GM23248 (cell line): ENCODE measurements at regions not wholly inside any gene's neighbourhood (a gene's known extent, or its start where the extent isn't known, plus 50 kb on each side); places are given as distances from the start of the nearest gene placed in this dataset.

Source experiments
- DNase-seq: peaks from one replicate; pipeline ENCODE4 v3.0.0-alpha.2; 2015
- H2AFZ ChIP-seq: fragments of 200-600 bp; sonication (generic); 2 replicates; pipeline ENCODE4 v1.6.1; 2016; ENCODE audit warnings: antibody characterized with exemption
- H3F3A ChIP-seq: fragments of 200-600 bp; sonication (generic); 2 replicates; pipeline ENCODE4 v1.6.1; 2016; ENCODE audit warnings: mild to moderate bottlenecking, antibody characterized with exemption, mixed run types; ENCODE audit not compliant: insufficient read depth
- H3K27ac ChIP-seq: fragments of 200-600 bp; sonication (generic); 2 replicates; pipeline ENCODE4 v1.5.1; 2016; ENCODE audit warnings: mild to moderate bottlenecking
- H3K27me3 ChIP-seq: fragments of 200-600 bp; sonication (generic); replicated peaks from 2 replicates; pipeline ENCODE4 v1.6.1; 2016; ENCODE audit warnings: mild to moderate bottlenecking; ENCODE audit not compliant: insufficient read depth
- H3K36me3 ChIP-seq: fragments of 200-600 bp; sonication (generic); 2 replicates; pipeline ENCODE4 v1.6.1; 2016; ENCODE audit warnings: low read depth, mild to moderate bottlenecking
- H3K4me1 ChIP-seq: fragments of 200-600 bp; sonication (generic); 2 replicates; pipeline ENCODE4 v1.6.1; 2016; ENCODE audit warnings: mild to moderate bottlenecking; ENCODE audit not compliant: insufficient read depth
- H3K4me2 ChIP-seq: fragments of 200-600 bp; sonication (generic); one replicate; pipeline ENCODE4 v1.6.1; 2016; ENCODE audit warnings: mild to moderate bottlenecking; ENCODE audit not compliant: unreplicated experiment
- H3K4me3 ChIP-seq: fragments of 200-600 bp; sonication (generic); 2 replicates; pipeline ENCODE4 v1.5.1; 2016; ENCODE audit warnings: mild to moderate bottlenecking
- H3K79me2 ChIP-seq: fragments of 200-600 bp; sonication (generic); 2 replicates; pipeline ENCODE4 v1.6.1; 2016; ENCODE audit warnings: mild to moderate bottlenecking; ENCODE audit not compliant: insufficient read depth
- H3K9ac ChIP-seq: fragments of 200-600 bp; sonication (generic); 2 replicates; pipeline ENCODE4 v1.6.1; 2016; ENCODE audit warnings: mild to moderate bottlenecking
- H3K9me2 ChIP-seq: fragments of 200-600 bp; sonication (generic); 2 replicates; pipeline ENCODE4 v1.6.1; 2016; ENCODE audit warnings: mixed run types, mild to moderate bottlenecking, moderate library complexity; ENCODE audit not compliant: insufficient read depth
- H3K9me3 ChIP-seq: fragments of 200-600 bp; sonication (generic); one replicate; pipeline ENCODE4 v1.6.1; 2017; ENCODE audit warnings: low read depth
- H4K20me1 ChIP-seq: fragments of 200-600 bp; sonication (generic); 2 replicates; pipeline ENCODE4 v1.6.0; 2016; ENCODE audit not compliant: insufficient read depth
- EZH2 ChIP-seq: fragments of 200-600 bp; sonication (generic); IDR thresholded peaks from 2 replicates; pipeline ENCODE4 v1.6.1; 2018; ENCODE audit warnings: antibody characterized with exemption, mild to moderate bottlenecking; ENCODE audit not compliant: insufficient read depth, poor library complexity, severe bottlenecking
- EZH2phosphoT487 ChIP-seq: fragments of 200-600 bp; sonication (generic); IDR thresholded peaks from 2 replicates; pipeline ENCODE4 v1.6.1; 2018; ENCODE audit warnings: antibody characterized with exemption, moderate library complexity, mild to moderate bottlenecking, low read depth; ENCODE audit not compliant: insufficient read depth
- WGBS, 2 experiments: methylation state at CpG; one replicate each; pipeline ENCODE4 v1.1.6; 2015 to 2017; ENCODE audit warnings: low lambda C conversion rate in 2 of 2, low coverage in 1 of 2; ENCODE audit errors: missing lambda C conversion rate in 2 of 2; 5-methylcytosine and 5-hydroxymethylcytosine counted together
- in situ Hi-C: fragments of 300-500 bp; cut with MboI; formaldehyde crosslinking; loops from 2 replicates; pipeline ENCODE4 v1.15.0; 2020

DNA sequence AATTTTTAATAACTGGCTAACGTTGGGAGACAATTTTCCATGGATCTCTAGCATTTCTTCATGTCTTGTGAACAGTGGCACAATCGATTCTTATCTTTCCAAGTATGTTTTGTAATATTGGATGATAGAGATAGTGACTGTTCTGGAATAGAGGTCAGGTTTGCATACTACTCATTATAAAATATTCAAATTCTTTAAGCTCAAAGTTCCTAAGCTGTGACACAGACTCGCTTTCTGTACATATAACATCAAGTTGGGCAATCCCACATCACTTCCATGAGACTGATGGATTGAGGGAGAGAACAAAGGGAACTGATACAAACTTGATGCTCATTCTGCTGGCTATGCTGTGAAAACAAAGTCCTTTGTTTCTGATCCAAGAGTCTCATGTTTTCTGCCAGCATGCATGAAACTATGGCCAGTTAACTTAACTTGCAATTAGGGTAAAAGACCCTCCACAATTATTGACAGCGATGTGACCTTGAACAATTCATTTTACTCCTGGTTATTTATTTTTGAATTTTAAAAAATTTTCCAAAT lies 392.4 kb downstream of the TTLL7 start:
- H4K20me1 ChIP-seq: no peaks in the 10 kb centered on the region
- no peaks in the 10 kb centered on the region for H3K9me2 ChIP-seq
- no peaks in the 10 kb centered on the region for H3F3A ChIP-seq
- H3K4me1 ChIP-seq: no peaks in the 10 kb centered on the region
- no peaks in the 10 kb centered on the region for H3K36me3 ChIP-seq
- H3K9ac ChIP-seq: no peak overlapping the region
- H2AFZ ChIP-seq: no peak overlapping the region
- no peak overlapping the region for H3K4me2 ChIP-seq
- H3K79me2 ChIP-seq: no peaks in the 10 kb centered on the region
- WGBS, 2 experiments: 35 to 42% methylated on average over 4 of the region's 4 CpGs
- no peaks in the 10 kb centered on the region for H3K27me3 ChIP-seq
- TF ChIP-seq EZH2phosphoT487 (no peak), EZH2 (no peak)
- no peak overlapping the region for H3K4me3 ChIP-seq
- H3K9me3 ChIP-seq: peaks cover 7% of the 10 kb centered on the region
- no peak for DNase-seq
- in situ Hi-C loops: no loop called here
- no peak overlapping the region for H3K27ac ChIP-seq

DNA sequence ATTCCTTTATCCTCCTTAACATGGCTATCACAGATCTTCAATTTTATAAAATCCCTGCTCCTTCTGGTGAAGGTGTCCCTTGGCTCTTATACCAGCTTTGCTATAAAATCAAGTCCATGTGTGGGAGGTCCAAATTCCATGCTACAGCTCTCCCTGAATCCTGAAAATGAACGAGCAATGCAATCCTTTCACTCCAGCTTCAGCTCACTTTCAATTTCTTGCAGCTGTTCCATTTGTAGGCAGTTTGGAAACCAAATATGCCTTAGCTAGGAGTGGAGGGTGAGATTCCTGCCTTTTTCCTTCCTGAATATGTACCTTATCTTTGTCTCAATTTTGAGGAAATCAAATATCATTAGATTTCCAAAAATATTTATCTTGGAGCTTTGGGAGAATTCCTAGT lies 402.6 kb downstream of the TTLL7 start:
- Histone ChIP-seq H3K4me3 (no peak overlapping the region), H3K79me2 (no peaks in the 10 kb centered on the region), H3K9ac (no peak overlapping the region), H3K4me1 (no peaks in the 10 kb centered on the region), H3K4me2 (no peak overlapping the region), H2AFZ (no peak overlapping the region), H3K27ac (no peak overlapping the region), H3K36me3 (no peaks in the 10 kb centered on the region), H3K9me3 (no peaks in the 10 kb centered on the region), H3F3A (no peaks in the 10 kb centered on the region), H4K20me1 (no peaks in the 10 kb centered on the region), H3K9me2 (no peaks in the 10 kb centered on the region), H3K27me3 (no peaks in the 10 kb centered on the region)
- DNase-seq: no peak
- in situ Hi-C loops: no loop called here
- 0% methylated on average over 1 of the region's 1 CpG for WGBS, 2 experiments
- TF ChIP-seq EZH2: no peak
- TF ChIP-seq EZH2phosphoT487: no peak

DNA sequence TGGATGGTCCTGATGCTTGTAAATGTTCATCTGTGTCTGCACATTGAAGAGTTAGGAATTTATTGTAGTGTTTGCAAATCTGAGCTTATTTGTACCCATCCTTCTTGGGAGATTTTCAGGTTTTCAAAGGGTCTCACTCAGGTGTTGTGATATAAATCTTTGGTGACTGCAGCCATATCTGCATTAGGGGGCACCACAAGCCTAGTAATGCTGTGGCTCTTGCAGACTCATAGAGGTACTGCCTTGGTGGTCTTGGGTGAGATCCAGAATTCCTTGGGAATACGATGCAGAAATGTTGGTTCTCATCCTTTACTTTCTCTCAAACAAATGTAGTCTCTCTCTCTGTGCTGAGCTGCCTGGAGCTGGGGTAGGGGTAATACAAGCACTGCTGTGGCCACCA lies 405.9 kb downstream of the TTLL7 start:
- no peaks in the 10 kb centered on the region for H3F3A ChIP-seq
- no peak for TF ChIP-seq EZH2
- TF ChIP-seq EZH2phosphoT487: no peak
- H3K9ac ChIP-seq: no peak overlapping the region
- no peaks in the 10 kb centered on the region for H3K79me2 ChIP-seq
- H3K4me1 ChIP-seq: no peaks in the 10 kb centered on the region
- H3K27ac ChIP-seq: no peak overlapping the region
- no peaks in the 10 kb centered on the region for H4K20me1 ChIP-seq
- no peaks in the 10 kb centered on the region for H3K9me3 ChIP-seq
- no peak overlapping the region for H3K4me3 ChIP-seq
- H2AFZ ChIP-seq: no peak overlapping the region
- no peaks in the 10 kb centered on the region for H3K27me3 ChIP-seq
- no peaks in the 10 kb centered on the region for H3K9me2 ChIP-seq
- H3K36me3 ChIP-seq: no peaks in the 10 kb centered on the region
- 60 to 63% methylated on average over 1 of the region's 1 CpG for WGBS, 2 experiments
- DNase-seq: no peak
- in situ Hi-C loops: no loop called here
- H3K4me2 ChIP-seq: no peak overlapping the region

DNA sequence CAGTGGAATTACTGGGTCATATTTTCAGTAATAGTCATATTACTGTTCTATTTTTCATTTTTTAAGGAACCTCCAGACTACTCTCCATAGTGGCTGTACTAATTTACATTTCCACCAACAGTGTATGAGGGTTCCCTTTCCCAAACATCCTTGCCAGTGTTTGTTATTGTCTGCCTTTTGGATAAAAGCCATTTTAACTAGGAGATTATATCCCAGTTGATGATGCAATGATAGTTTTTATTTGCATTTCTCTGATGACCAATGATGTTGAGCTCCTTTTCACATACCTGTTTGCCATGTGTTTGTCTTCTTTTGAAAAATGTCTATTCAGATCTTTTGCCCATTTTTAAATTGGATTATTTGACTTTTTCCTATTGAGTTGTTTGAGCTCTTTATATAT lies 410.8 kb downstream of the TTLL7 start:
- no peak overlapping the region for H3K27ac ChIP-seq
- no peak overlapping the region for H2AFZ ChIP-seq
- no peaks in the 10 kb centered on the region for H3K4me1 ChIP-seq
- H3K9me3 ChIP-seq: no peaks in the 10 kb centered on the region
- in situ Hi-C loops: no loop called here
- H3K9me2 ChIP-seq: no peaks in the 10 kb centered on the region
- no peak for TF ChIP-seq EZH2phosphoT487
- H3K79me2 ChIP-seq: no peaks in the 10 kb centered on the region
- no peaks in the 10 kb centered on the region for H3F3A ChIP-seq
- no peaks in the 10 kb centered on the region for H4K20me1 ChIP-seq
- no peak overlapping the region for H3K4me2 ChIP-seq
- H3K4me3 ChIP-seq: no peak overlapping the region
- DNase-seq: no peak
- no peaks in the 10 kb centered on the region for H3K27me3 ChIP-seq
- H3K9ac ChIP-seq: no peak overlapping the region
- H3K36me3 ChIP-seq: no peaks in the 10 kb centered on the region

DNA sequence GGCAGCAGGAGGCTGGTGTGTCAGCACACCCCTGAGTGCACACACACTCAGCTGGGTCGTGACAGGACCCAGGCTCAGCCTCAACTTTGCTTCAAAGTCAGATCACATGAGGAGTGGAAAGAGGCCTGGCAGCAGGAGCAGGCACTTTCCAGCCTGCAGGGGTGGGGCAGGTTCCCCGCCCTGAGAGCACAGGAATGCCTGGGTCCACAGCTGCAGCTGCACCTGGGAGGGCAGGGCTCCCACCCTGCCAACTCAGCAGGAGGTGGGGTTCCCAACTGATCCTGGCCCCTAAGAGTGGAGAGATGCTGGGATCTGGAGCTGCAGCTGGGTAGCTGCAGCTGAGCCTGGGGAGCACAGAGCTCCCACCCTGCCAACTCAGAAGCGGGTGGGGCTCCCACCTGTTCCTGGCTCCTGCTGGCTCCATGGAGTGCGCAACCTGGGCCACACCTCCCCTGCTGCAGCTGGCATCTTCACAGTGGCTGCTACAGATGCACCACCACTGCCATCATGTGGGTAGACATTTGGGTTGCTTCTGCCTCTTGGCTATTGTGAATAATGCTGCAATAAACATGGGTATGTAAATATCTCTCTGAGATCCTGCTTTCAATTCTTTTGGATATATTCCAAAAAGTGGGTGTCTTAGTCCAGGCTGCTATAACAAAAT lies 415.4 kb downstream of the TTLL7 start:
- H3F3A ChIP-seq: no peaks in the 10 kb centered on the region
- no peaks in the 10 kb centered on the region for H3K79me2 ChIP-seq
- no peak overlapping the region for H3K27ac ChIP-seq
- H3K4me2 ChIP-seq: no peak overlapping the region
- WGBS, 2 experiments: 54 to 55% methylated on average over 4 of the region's 4 CpGs
- no peak overlapping the region for H3K9ac ChIP-seq
- no peak for TF ChIP-seq EZH2
- no peak for TF ChIP-seq EZH2phosphoT487
- no peaks in the 10 kb centered on the region for H3K9me3 ChIP-seq
- in situ Hi-C loops: no loop called here
- H3K4me3 ChIP-seq: no peak overlapping the region
- no peaks in the 10 kb centered on the region for H3K27me3 ChIP-seq
- no peaks in the 10 kb centered on the region for H3K4me1 ChIP-seq
- no peaks in the 10 kb centered on the region for H4K20me1 ChIP-seq
- peak; percentile 30 for DNase-seq
- H3K36me3 ChIP-seq: no peaks in the 10 kb centered on the region
- no peaks in the 10 kb centered on the region for H3K9me2 ChIP-seq
- H2AFZ ChIP-seq: no peak overlapping the region
